Mammary epithelial cell (primary cell): ENCODE measurements at regions not wholly inside any gene's neighbourhood (a gene's known extent, or its start where the extent isn't known, plus 50 kb on each side); places are given as distances from the start of the nearest gene placed in this dataset.
"Not testable (repeated sequence)": the region's sequence is repeated elsewhere in the genome, so short reads cannot be mapped to it uniquely, and the experiment has no call there.

Source experiments
- CTCF ChIP-seq, 2 donors: IDR thresholded peaks in 1 of 2; conservative IDR thresholded peaks in 1 of 2; 2 replicates each; pipeline ENCODE4 v1.5.1; 2011 to 2012; ENCODE audit warnings: inconsistent platforms in 2 of 2, low read length in 2 of 2, mild to moderate bottlenecking in 2 of 2, control low read depth in 1 of 2, low read depth in 1 of 2; ENCODE audit not compliant: insufficient read depth in 1 of 2; ENCODE audit errors: extremely low read depth in 1 of 2
- EZH2 ChIP-seq: IDR thresholded peaks from 2 replicates; pipeline ENCODE4 v1.6.1; 2012; ENCODE audit warnings: low read length, inconsistent platforms, borderline replicate concordance

GRCh38 chr16:29326164-29327125 is 80.1 kb downstream of the NPIPB11 start:
- TF ChIP-seq CTCF (conservative IDR thresholded peaks at IDR 0.05 in 1 of 2, IDR thresholded peaks at IDR 0.05 in 1 of 2; ENCODE audit: extremely low read depth in 1 of 2, insufficient read depth in 1 of 2, low read depth in 1 of 2, low read length in 2 of 2); EZH2: not testable (repeated sequence)
